ENCODE measurements at regions not wholly inside any gene's neighbourhood (a gene's known extent, or its start where the extent isn't known, plus 50 kb on each side); places are given as distances from the start of the nearest gene placed in this dataset.

GRCh38 chr2:34734662-34735061 is 1135.6 kb upstream of the FAM98A start:
- TF ChIP-seq CTCF (IDR thresholded peaks at IDR 0.05; ENCODE audit: insufficient read depth in 1 of 2, low read depth in 1 of 2, low read length in 1 of 2, severe bottlenecking in 1 of 2, unreplicated experiment in 1 of 2): no peak
- Mint-ChIP-seq H3K4me1 (ENCODE audit: low read depth, unreplicated experiment) (no peaks in the 10 kb centered on the region), H3K27ac (ENCODE audit: unreplicated experiment) (no peak overlapping the region), H3K9me3 (ENCODE audit: unreplicated experiment) (no peaks in the 10 kb centered on the region), H3K4me3 (ENCODE audit: unreplicated experiment) (no peak overlapping the region), H3K27me3 (ENCODE audit: insufficient read depth, unreplicated experiment) (peaks cover 3% of the 10 kb centered on the region), H3K36me3 (ENCODE audit: insufficient read depth, unreplicated experiment) (no peaks in the 10 kb centered on the region)
- intact Hi-C loops (cut with micrococcal nuclease; ENCODE audit: unreplicated experiment): loop anchor here (5.0 kb wide), 1 partner anchor 162 kb away; no protein-coding TSS in a partner anchor
- CTCF ChIA-PET: no interaction called here
- H3K27me3 ChIP-seq (replicated peaks; ENCODE audit: control insufficient read depth, insufficient read depth, low read length): no peaks in the 10 kb centered on the region
- H3K36me3 ChIP-seq (ENCODE audit: control insufficient read depth, insufficient read depth, low read length): no peaks in the 10 kb centered on the region
- no TSS peak for BruUV-seq (replicated peaks)
- H3K4me1 ChIP-seq: no peaks in the 10 kb centered on the region
- DNase-seq: no peak
- POLR2A ChIA-PET: no interaction called here
- no peaks in the 10 kb centered on the region for H3K9me3 ChIP-seq
- no peak overlapping the region for H3K4me3 ChIP-seq (ENCODE audit: low read depth, low read length)

GRCh38 chr2:34734042-34734441 is 1134.9 kb upstream of the FAM98A start:
- ChIA-PET CTCF (no interaction called here), POLR2A (no interaction called here)
- DNase-seq: no peak
- Histone ChIP-seq H3K36me3 (ENCODE audit: control insufficient read depth, insufficient read depth, low read length) (no peaks in the 10 kb centered on the region), H3K4me1 (no peaks in the 10 kb centered on the region), H3K27me3 (replicated peaks; ENCODE audit: control insufficient read depth, insufficient read depth, low read length) (no peaks in the 10 kb centered on the region), H3K9me3 (no peaks in the 10 kb centered on the region), H3K4me3 (ENCODE audit: low read depth, low read length) (no peak overlapping the region)
- no peaks in the 10 kb centered on the region for H3K4me1 Mint-ChIP-seq (ENCODE audit: low read depth, unreplicated experiment)
- no TSS peak for BruUV-seq (replicated peaks)
- no peaks in the 10 kb centered on the region for H3K36me3 Mint-ChIP-seq (ENCODE audit: insufficient read depth, unreplicated experiment)
- intact Hi-C loops (cut with micrococcal nuclease; ENCODE audit: unreplicated experiment): no loop called here
- TF ChIP-seq CTCF (IDR thresholded peaks at IDR 0.05; ENCODE audit: insufficient read depth in 1 of 2, low read depth in 1 of 2, low read length in 1 of 2, severe bottlenecking in 1 of 2, unreplicated experiment in 1 of 2): no peak
- no peak overlapping the region for H3K4me3 Mint-ChIP-seq (ENCODE audit: unreplicated experiment)
- peaks cover 3% of the 10 kb centered on the region for H3K27me3 Mint-ChIP-seq (ENCODE audit: insufficient read depth, unreplicated experiment)
- no peaks in the 10 kb centered on the region for H3K9me3 Mint-ChIP-seq (ENCODE audit: unreplicated experiment)
- H3K27ac Mint-ChIP-seq (ENCODE audit: unreplicated experiment): no peak overlapping the region

GRCh38 chr2:34731292-34731691 is 1132.2 kb upstream of the FAM98A start:
- no peak overlapping the region for H3K27ac Mint-ChIP-seq (ENCODE audit: unreplicated experiment)
- Histone ChIP-seq H3K27me3 (replicated peaks; ENCODE audit: control insufficient read depth, insufficient read depth, low read length) (no peaks in the 10 kb centered on the region), H3K36me3 (ENCODE audit: control insufficient read depth, insufficient read depth, low read length) (no peaks in the 10 kb centered on the region), H3K4me3 (ENCODE audit: low read depth, low read length) (no peak overlapping the region), H3K9me3 (no peaks in the 10 kb centered on the region), H3K4me1 (no peaks in the 10 kb centered on the region)
- no peak overlapping the region for H3K4me3 Mint-ChIP-seq (ENCODE audit: unreplicated experiment)
- no peak for DNase-seq
- no peaks in the 10 kb centered on the region for H3K9me3 Mint-ChIP-seq (ENCODE audit: unreplicated experiment)
- H3K27me3 Mint-ChIP-seq (ENCODE audit: insufficient read depth, unreplicated experiment): peaks cover 5% of the 10 kb centered on the region
- ChIA-PET CTCF (no interaction called here), POLR2A (no interaction called here)
- no peaks in the 10 kb centered on the region for H3K4me1 Mint-ChIP-seq (ENCODE audit: low read depth, unreplicated experiment)
- no peak for TF ChIP-seq CTCF (IDR thresholded peaks at IDR 0.05; ENCODE audit: insufficient read depth in 1 of 2, low read depth in 1 of 2, low read length in 1 of 2, severe bottlenecking in 1 of 2, unreplicated experiment in 1 of 2)
- BruUV-seq (replicated peaks): no TSS peak
- intact Hi-C loops (cut with micrococcal nuclease; ENCODE audit: unreplicated experiment): no loop called here
- no peaks in the 10 kb centered on the region for H3K36me3 Mint-ChIP-seq (ENCODE audit: insufficient read depth, unreplicated experiment)

Data from Caco-2 (cell line).